ENCODE measurements at regions not wholly inside any gene's neighbourhood (a gene's known extent, or its start where the extent isn't known, plus 50 kb on each side); places are given as distances from the start of the nearest gene placed in this dataset.

DNA sequence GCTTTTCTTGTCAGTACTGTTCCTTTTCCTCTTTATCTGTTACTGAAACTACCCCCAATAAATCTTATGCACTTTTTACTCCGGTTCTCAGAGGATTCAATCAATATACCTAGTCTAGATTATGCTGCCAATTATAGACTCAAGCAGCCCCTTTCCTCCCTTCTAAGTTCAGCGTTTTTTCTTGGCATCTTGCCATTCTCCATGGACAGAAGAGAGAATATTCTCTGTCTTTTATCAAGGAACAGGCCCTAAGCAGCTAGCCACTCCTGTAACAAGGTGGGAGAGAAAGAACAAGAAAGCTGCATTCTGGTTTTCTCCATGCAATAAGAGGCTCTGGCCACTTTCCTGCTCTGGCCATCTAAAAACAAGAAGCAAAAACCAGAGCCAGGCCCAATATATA, 263.0 kb upstream of the ALG10 start:
- no peaks in the 10 kb centered on the region for H3K9me2 ChIP-seq
- H2AFZ ChIP-seq (ENCODE audit: low read depth), result no peak overlapping the region
- no peaks in the 10 kb centered on the region for H3K36me3 ChIP-seq (replicated peaks in 1 of 2; ENCODE audit: control insufficient read depth in 1 of 2, insufficient read depth in 2 of 2, low read length in 1 of 2)
- DNase-seq, result no peak
- H3K27me3 ChIP-seq (ENCODE audit: insufficient read depth), result no peaks in the 10 kb centered on the region
- no peaks in the 10 kb centered on the region for H4K20me1 ChIP-seq (ENCODE audit: insufficient read depth)
- H3K4me1 ChIP-seq (ENCODE audit: control insufficient read depth in 1 of 2, insufficient read depth in 2 of 2, low read depth in 1 of 2, low read length in 1 of 2), result no peaks in the 10 kb centered on the region
- H3K79me2 ChIP-seq (ENCODE audit: insufficient read depth), result no peaks in the 10 kb centered on the region
- ChIA-PET CTCF (no interaction called here), POLR2A (no interaction called here)
- H3K4me3 ChIP-seq (ENCODE audit: low read depth in 2 of 2, low read length in 1 of 2), result no peak overlapping the region
- H3K9ac ChIP-seq, result no peak overlapping the region
- H3K27ac ChIP-seq (ENCODE audit: low read depth in 2 of 2, low read length in 1 of 2), result no peak overlapping the region
- no peak for TF ChIP-seq SIN3A (IDR thresholded peaks at IDR 0.05; ENCODE audit: borderline replicate concordance, low read depth, low read length)
- TF ChIP-seq FOSL2 (IDR thresholded peaks at IDR 0.05; ENCODE audit: borderline replicate concordance, low read depth), result no peak
- no peak for TF ChIP-seq NRF1 (IDR thresholded peaks at IDR 0.05; ENCODE audit: low read depth, low read length)
- TF ChIP-seq, protein P1, sequence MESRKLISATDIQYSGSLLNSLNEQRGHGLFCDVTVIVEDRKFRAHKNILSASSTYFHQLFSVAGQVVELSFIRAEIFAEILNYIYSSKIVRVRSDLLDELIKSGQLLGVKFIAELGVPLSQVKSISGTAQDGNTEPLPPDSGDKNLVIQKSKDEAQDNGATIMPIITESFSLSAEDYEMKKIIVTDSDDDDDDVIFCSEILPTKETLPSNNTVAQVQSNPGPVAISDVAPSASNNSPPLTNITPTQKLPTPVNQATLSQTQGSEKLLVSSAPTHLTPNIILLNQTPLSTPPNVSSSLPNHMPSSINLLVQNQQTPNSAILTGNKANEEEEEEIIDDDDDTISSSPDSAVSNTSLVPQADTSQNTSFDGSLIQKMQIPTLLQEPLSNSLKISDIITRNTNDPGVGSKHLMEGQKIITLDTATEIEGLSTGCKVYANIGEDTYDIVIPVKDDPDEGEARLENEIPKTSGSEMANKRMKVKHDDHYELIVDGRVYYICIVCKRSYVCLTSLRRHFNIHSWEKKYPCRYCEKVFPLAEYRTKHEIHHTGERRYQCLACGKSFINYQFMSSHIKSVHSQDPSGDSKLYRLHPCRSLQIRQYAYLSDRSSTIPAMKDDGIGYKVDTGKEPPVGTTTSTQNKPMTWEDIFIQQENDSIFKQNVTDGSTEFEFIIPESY (IDR thresholded peaks at IDR 0.05; ENCODE audit: borderline replicate concordance, low read depth), result no peak
- no peak for TF ChIP-seq TAF1 (IDR thresholded peaks at IDR 0.05; ENCODE audit: borderline replicate concordance, low read depth, low read length)
- TF ChIP-seq, protein P2, sequence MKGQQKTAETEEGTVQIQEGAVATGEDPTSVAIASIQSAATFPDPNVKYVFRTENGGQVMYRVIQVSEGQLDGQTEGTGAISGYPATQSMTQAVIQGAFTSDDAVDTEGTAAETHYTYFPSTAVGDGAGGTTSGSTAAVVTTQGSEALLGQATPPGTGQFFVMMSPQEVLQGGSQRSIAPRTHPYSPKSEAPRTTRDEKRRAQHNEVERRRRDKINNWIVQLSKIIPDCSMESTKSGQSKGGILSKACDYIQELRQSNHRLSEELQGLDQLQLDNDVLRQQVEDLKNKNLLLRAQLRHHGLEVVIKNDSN (IDR thresholded peaks at IDR 0.05; ENCODE audit: borderline replicate concordance, low read depth), result no peak
- TF ChIP-seq MXI1 (IDR thresholded peaks at IDR 0.05; ENCODE audit: low read depth, low read length), result no peak
- no peak for TF ChIP-seq JUND (IDR thresholded peaks at IDR 0.05)
- TF ChIP-seq GATA2 (CRISPR knock-in tag; IDR thresholded peaks at IDR 0.05), result no peak
- no peak for TF ChIP-seq FOXM1 (IDR thresholded peaks at IDR 0.05; ENCODE audit: low read depth)
- TF ChIP-seq CHD2 (IDR thresholded peaks at IDR 0.05; ENCODE audit: low read length, partially characterized antibody), result no peak
- no peak for TF ChIP-seq TEAD4 (IDR thresholded peaks at IDR 0.05; ENCODE audit: borderline replicate concordance, insufficient read depth)
- no peak for TF ChIP-seq RAD21 (IDR thresholded peaks at IDR 0.05; ENCODE audit: low read length)
- no peak for TF ChIP-seq TCF12 (IDR thresholded peaks at IDR 0.05)
- TF ChIP-seq GABPA (IDR thresholded peaks at IDR 0.05; ENCODE audit: low read depth), result no peak
- TF ChIP-seq RFX5 (IDR thresholded peaks at IDR 0.05; ENCODE audit: low read length), result no peak
- TF ChIP-seq EZH2phosphoT487 (IDR thresholded peaks at IDR 0.05; ENCODE audit: borderline replicate concordance, low read depth), result no peak
- 0% methylated on average over 2 of the region's 2 CpGs for WGBS (ENCODE audit: low lambda C conversion rate)
- H3K9me3 ChIP-seq, result no peaks in the 10 kb centered on the region
- no peaks in the 10 kb centered on the region for H3F3A ChIP-seq (replicated peaks; ENCODE audit: insufficient read depth)
- no peak overlapping the region for H3K4me2 ChIP-seq

DNA sequence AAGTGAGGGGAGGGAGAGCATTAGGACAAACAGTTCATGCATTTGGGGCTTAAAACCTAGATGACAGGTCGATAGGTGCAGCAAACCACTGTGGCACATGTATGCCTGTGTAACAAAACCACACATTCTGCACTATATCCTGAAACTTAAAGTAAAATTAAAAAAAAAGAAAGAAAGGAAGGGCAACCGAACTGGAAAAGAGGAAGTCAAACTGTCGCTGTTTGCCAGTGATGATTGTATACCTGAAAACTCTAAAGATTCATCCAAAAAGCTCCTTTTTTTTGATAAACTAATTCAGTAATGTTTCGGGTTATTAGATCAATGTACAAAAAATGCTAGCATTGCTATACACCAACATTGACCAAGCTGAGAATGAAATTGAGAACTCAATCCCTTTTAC, 259.0 kb upstream of the ALG10 start:
- ChIA-PET CTCF (no interaction called here), POLR2A (no interaction called here)
- DNase-seq, result no peak
- TF ChIP-seq, protein P3, sequence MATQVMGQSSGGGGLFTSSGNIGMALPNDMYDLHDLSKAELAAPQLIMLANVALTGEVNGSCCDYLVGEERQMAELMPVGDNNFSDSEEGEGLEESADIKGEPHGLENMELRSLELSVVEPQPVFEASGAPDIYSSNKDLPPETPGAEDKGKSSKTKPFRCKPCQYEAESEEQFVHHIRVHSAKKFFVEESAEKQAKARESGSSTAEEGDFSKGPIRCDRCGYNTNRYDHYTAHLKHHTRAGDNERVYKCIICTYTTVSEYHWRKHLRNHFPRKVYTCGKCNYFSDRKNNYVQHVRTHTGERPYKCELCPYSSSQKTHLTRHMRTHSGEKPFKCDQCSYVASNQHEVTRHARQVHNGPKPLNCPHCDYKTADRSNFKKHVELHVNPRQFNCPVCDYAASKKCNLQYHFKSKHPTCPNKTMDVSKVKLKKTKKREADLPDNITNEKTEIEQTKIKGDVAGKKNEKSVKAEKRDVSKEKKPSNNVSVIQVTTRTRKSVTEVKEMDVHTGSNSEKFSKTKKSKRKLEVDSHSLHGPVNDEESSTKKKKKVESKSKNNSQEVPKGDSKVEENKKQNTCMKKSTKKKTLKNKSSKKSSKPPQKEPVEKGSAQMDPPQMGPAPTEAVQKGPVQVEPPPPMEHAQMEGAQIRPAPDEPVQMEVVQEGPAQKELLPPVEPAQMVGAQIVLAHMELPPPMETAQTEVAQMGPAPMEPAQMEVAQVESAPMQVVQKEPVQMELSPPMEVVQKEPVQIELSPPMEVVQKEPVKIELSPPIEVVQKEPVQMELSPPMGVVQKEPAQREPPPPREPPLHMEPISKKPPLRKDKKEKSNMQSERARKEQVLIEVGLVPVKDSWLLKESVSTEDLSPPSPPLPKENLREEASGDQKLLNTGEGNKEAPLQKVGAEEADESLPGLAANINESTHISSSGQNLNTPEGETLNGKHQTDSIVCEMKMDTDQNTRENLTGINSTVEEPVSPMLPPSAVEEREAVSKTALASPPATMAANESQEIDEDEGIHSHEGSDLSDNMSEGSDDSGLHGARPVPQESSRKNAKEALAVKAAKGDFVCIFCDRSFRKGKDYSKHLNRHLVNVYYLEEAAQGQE (IDR thresholded peaks at IDR 0.05; ENCODE audit: low read depth, low read length), result no peak
- TF ChIP-seq FOXM1 (IDR thresholded peaks at IDR 0.05; ENCODE audit: low read depth), result no peak
- TF ChIP-seq MEF2A (IDR thresholded peaks at IDR 0.05; ENCODE audit: borderline replicate concordance, low read depth), result no peak
- TF ChIP-seq, protein P4, sequence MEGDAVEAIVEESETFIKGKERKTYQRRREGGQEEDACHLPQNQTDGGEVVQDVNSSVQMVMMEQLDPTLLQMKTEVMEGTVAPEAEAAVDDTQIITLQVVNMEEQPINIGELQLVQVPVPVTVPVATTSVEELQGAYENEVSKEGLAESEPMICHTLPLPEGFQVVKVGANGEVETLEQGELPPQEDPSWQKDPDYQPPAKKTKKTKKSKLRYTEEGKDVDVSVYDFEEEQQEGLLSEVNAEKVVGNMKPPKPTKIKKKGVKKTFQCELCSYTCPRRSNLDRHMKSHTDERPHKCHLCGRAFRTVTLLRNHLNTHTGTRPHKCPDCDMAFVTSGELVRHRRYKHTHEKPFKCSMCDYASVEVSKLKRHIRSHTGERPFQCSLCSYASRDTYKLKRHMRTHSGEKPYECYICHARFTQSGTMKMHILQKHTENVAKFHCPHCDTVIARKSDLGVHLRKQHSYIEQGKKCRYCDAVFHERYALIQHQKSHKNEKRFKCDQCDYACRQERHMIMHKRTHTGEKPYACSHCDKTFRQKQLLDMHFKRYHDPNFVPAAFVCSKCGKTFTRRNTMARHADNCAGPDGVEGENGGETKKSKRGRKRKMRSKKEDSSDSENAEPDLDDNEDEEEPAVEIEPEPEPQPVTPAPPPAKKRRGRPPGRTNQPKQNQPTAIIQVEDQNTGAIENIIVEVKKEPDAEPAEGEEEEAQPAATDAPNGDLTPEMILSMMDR (IDR thresholded peaks at IDR 0.05), result no peak
- no peak for TF ChIP-seq GABPA (IDR thresholded peaks at IDR 0.05; ENCODE audit: low read depth)
- TF ChIP-seq CHD2 (IDR thresholded peaks at IDR 0.05; ENCODE audit: low read length, partially characterized antibody), result no peak
- TF ChIP-seq SMC3 (IDR thresholded peaks at IDR 0.05; ENCODE audit: low read depth, low read length), result no peak
- no peak for TF ChIP-seq NFIC (IDR thresholded peaks at IDR 0.05; ENCODE audit: borderline replicate concordance)
- no peak for TF ChIP-seq RXRA (IDR thresholded peaks at IDR 0.05; ENCODE audit: borderline replicate concordance, low read depth)

More for the DNA sequence above, 259.0 kb upstream of the ALG10 start:
- Histone ChIP-seq H3K4me2 (no peak overlapping the region), H2AFZ (ENCODE audit: low read depth) (no peak overlapping the region), H3K4me1 (ENCODE audit: control insufficient read depth in 1 of 2, insufficient read depth in 2 of 2, low read depth in 1 of 2, low read length in 1 of 2) (no peaks in the 10 kb centered on the region), H3K27ac (ENCODE audit: low read depth in 2 of 2, low read length in 1 of 2) (no peak overlapping the region), H4K20me1 (ENCODE audit: insufficient read depth) (no peaks in the 10 kb centered on the region), H3K36me3 (replicated peaks in 1 of 2; ENCODE audit: control insufficient read depth in 1 of 2, insufficient read depth in 2 of 2, low read length in 1 of 2) (no peaks in the 10 kb centered on the region), H3F3A (replicated peaks; ENCODE audit: insufficient read depth) (no peaks in the 10 kb centered on the region), H3K4me3 (ENCODE audit: low read depth in 2 of 2, low read length in 1 of 2) (no peak overlapping the region), H3K9me3 (no peaks in the 10 kb centered on the region), H3K9ac (no peak overlapping the region), H3K79me2 (ENCODE audit: insufficient read depth) (no peaks in the 10 kb centered on the region), H3K27me3 (ENCODE audit: insufficient read depth) (no peaks in the 10 kb centered on the region), H3K9me2 (no peaks in the 10 kb centered on the region)
- 0% methylated on average over 4 of the region's 4 CpGs for WGBS (ENCODE audit: low lambda C conversion rate)
